Psoas muscle (tissue), 7 donors: ENCODE measurements at regions not wholly inside any gene's neighbourhood (a gene's known extent, or its start where the extent isn't known, plus 50 kb on each side); places are given as distances from the start of the nearest gene placed in this dataset.

Experiments used
- ATAC-seq, 4 donors: fragments of 200-7000 bp; cut with Tn5 transposase; one replicate each; pipeline ENCODE4 v1.9.1; 2020; ENCODE audit warnings: moderate library complexity in 3 of 4, mild to moderate bottlenecking in 2 of 4
- DNase-seq, 2 donors: peaks; one replicate each; pipeline ENCODE4 v3.0.0-alpha.2; 2020
- H3K27ac ChIP-seq: fragments of 200-600 bp; one replicate; pipeline ENCODE4 v1.8.0; 2022
- H3K27me3 ChIP-seq, 3 donors: fragments of 200-600 bp in 1 of 3; one replicate each; pipeline versions ENCODE4 v1.6.1 to v1.8.0; 2013 to 2022; ENCODE audit warnings: low read length in 2 of 3, mild to moderate bottlenecking in 2 of 3, moderate library complexity in 1 of 3; ENCODE audit not compliant: insufficient read depth in 3 of 3
- H3K36me3 ChIP-seq, 2 donors: fragments of 200-600 bp in 1 of 2; one replicate each; pipeline versions ENCODE4 v1.6.1 to v1.8.0; 2013 to 2022; ENCODE audit warnings: low read depth in 1 of 2, mild to moderate bottlenecking in 1 of 2, moderate library complexity in 1 of 2; ENCODE audit not compliant: insufficient read depth in 1 of 2
- H3K4me1 ChIP-seq: fragments of 200-600 bp; one replicate; pipeline ENCODE4 v1.8.0; 2022
- H3K4me3 ChIP-seq: fragments of 200-600 bp; one replicate; pipeline ENCODE4 v1.8.0; 2022; ENCODE audit warnings: mild to moderate bottlenecking
- H3K9me3 ChIP-seq: fragments of 200-600 bp; one replicate; pipeline ENCODE4 v1.8.0; 2022
- CTCF ChIP-seq: fragments of 200-600 bp; IDR thresholded peaks from one replicate; pipeline ENCODE4 v1.8.0; 2022; ENCODE audit warnings: antibody characterized with exemption
- WGBS, 3 donors: extraction: QIAGEN DNeasy Blood & Tissue Kit; methylation state at CpG; one replicate each; pipeline versions ENCODE4 v1.1.6 to v1.1.7; 2013; 5-methylcytosine and 5-hydroxymethylcytosine counted together
- intact Hi-C, 2 donors: fragments of 100-400 bp; cut with DNase I; formaldehyde crosslinking; loops; one replicate each; pipeline versions ENCODE4 v1.11.0 to v1.14.2; 2022
- donor health status: healthy with polysubstance abuse.
- donor health status: DM: no; HTN: no; CAD: no; lungs with moderate emphysema.
- donor health status: Bipolar disorder and iron deficiency.
- donor health status: healthy.
- donor health status: DM: yes; HTN: yes; CAD: no.
- donor health status: DM: no; HTN: no; CAD: no.
- donor health status: DM: yes; HTN: yes; CAD: no.

GRCh38 chr2:200171731-200172482, 134.6 kb upstream of the SPATS2L start:
- H3K27me3 ChIP-seq = no peaks in the 10 kb centered on the region
- no peaks in the 10 kb centered on the region for H3K9me3 ChIP-seq
- DNase-seq = no peak
- intact Hi-C loops = no loop called here
- WGBS, 3 donors = 57 to 65% (median 58%) methylated on average over 4 of the region's 4 CpGs
- no peaks in the 10 kb centered on the region for H3K36me3 ChIP-seq
- H3K4me3 ChIP-seq = no peak overlapping the region
- H3K4me1 ChIP-seq = no peaks in the 10 kb centered on the region
- no peak for TF ChIP-seq CTCF
- H3K27ac ChIP-seq = peak overlapping the region; percentile 17
- ATAC-seq = peak; percentile 40 to 84 (median 60)

- DNase-seq (no peak), ATAC-seq (no peak)
- no peak overlapping the region for H3K4me3 ChIP-seq
- TF ChIP-seq CTCF = no peak
- H3K27ac ChIP-seq = peak overlapping the region; percentile 17
- no peaks in the 10 kb centered on the region for H3K9me3 ChIP-seq
- intact Hi-C loops = no loop called here
- peaks cover under 1% of the 10 kb centered on the region for H3K4me1 ChIP-seq
- 96 to 97% (median 97%) methylated on average over 1 of the region's 1 CpG for WGBS, 3 donors
- no peaks in the 10 kb centered on the region for H3K27me3 ChIP-seq
- no peaks in the 10 kb centered on the region for H3K36me3 ChIP-seq
Measured at GRCh38 chr2:200172521-200172920, 134.0 kb upstream of the SPATS2L start.

GRCh38 chr2:200172944-200173581, 133.4 kb upstream of the SPATS2L start:
- intact Hi-C loops = no loop called here
- TF ChIP-seq CTCF = no peak
- Histone ChIP-seq H3K27me3 (no peaks in the 10 kb centered on the region), H3K27ac (no peak overlapping the region), H3K9me3 (no peaks in the 10 kb centered on the region), H3K4me1 (peaks cover 3% of the 10 kb centered on the region), H3K4me3 (no peak overlapping the region), H3K36me3 (no peaks in the 10 kb centered on the region)
- DNase-seq (no peak), ATAC-seq (no peak)
- WGBS, 3 donors = 83 to 84% (median 84%) methylated on average over 9 of the region's 9 CpGs

- ATAC-seq (no peak), DNase-seq (no peak)
- 81 to 90% (median 83%) methylated on average over 3 of the region's 3 CpGs for WGBS, 3 donors
- no peak overlapping the region for H3K4me3 ChIP-seq
- H3K27me3 ChIP-seq = no peaks in the 10 kb centered on the region
- intact Hi-C loops = no loop called here
- no peaks in the 10 kb centered on the region for H3K36me3 ChIP-seq
- H3K4me1 ChIP-seq = peaks cover 3% of the 10 kb centered on the region
- TF ChIP-seq CTCF = no peak
- no peak overlapping the region for H3K27ac ChIP-seq
- no peaks in the 10 kb centered on the region for H3K9me3 ChIP-seq
Measured at GRCh38 chr2:200173691-200174090, 132.8 kb upstream of the SPATS2L start.
